IPS-18a (cell line): ENCODE measurements at regions not wholly inside any gene's neighbourhood (a gene's known extent, or its start where the extent isn't known, plus 50 kb on each side); places are given as distances from the start of the nearest gene placed in this dataset.

Experiments
- H3K27ac ChIP-seq: one replicate; pipeline ENCODE4 v1.5.1; 2013; ENCODE audit warnings: low read length
- H3K27me3 ChIP-seq: one replicate; pipeline ENCODE4 v1.6.1; 2013; ENCODE audit warnings: mild to moderate bottlenecking, low read length; ENCODE audit not compliant: control insufficient read depth, insufficient read depth
- H3K36me3 ChIP-seq: one replicate; pipeline ENCODE4 v1.6.1; 2013; ENCODE audit warnings: low read depth, low read length; ENCODE audit not compliant: control insufficient read depth
- H3K4me1 ChIP-seq: one replicate; pipeline ENCODE4 v1.6.1; 2013; ENCODE audit warnings: low read depth, low read length; ENCODE audit not compliant: control insufficient read depth
- H3K4me3 ChIP-seq: one replicate; pipeline ENCODE4 v1.5.1; 2013; ENCODE audit warnings: low read length
- H3K9ac ChIP-seq: one replicate; pipeline ENCODE4 v1.6.1; 2013; ENCODE audit warnings: mild to moderate bottlenecking, low read length, moderate library complexity
- H3K9me3 ChIP-seq: one replicate; pipeline ENCODE4 v1.6.1; 2013; ENCODE audit warnings: low read depth, low read length; ENCODE audit not compliant: control insufficient read depth

DNA sequence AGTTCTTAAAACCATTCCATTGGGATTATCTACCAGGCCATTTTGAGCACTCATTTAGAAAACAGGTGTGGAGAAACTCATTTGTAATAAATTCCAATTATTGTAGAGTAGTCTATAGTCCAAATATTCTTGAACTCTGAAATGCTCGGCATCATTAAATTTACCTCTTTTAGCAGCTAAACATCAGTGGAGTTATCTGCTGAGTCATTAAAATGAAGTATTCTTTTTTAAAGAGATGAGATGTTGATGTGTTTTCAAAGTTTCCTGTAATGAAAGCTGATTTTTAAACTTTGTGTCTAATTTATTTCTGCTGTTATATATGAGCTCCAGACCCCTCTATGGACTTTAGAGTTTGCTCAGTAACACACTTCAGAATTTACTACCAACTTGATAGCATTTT is 1635.2 kb downstream of the SUCLG1 start:
- Histone ChIP-seq H3K9ac (no peak overlapping the region), H3K4me3 (no peak overlapping the region), H3K27me3 (no peaks in the 10 kb centered on the region), H3K36me3 (no peaks in the 10 kb centered on the region), H3K4me1 (no peaks in the 10 kb centered on the region), H3K9me3 (no peaks in the 10 kb centered on the region), H3K27ac (no peak overlapping the region)

GRCh38 chr2:82819951-82820350 is 1639.1 kb downstream of the SUCLG1 start:
- Histone ChIP-seq H3K27ac (no peak overlapping the region), H3K4me3 (no peak overlapping the region), H3K9ac (no peak overlapping the region), H3K9me3 (no peaks in the 10 kb centered on the region), H3K36me3 (no peaks in the 10 kb centered on the region), H3K27me3 (no peaks in the 10 kb centered on the region), H3K4me1 (no peaks in the 10 kb centered on the region)

DNA sequence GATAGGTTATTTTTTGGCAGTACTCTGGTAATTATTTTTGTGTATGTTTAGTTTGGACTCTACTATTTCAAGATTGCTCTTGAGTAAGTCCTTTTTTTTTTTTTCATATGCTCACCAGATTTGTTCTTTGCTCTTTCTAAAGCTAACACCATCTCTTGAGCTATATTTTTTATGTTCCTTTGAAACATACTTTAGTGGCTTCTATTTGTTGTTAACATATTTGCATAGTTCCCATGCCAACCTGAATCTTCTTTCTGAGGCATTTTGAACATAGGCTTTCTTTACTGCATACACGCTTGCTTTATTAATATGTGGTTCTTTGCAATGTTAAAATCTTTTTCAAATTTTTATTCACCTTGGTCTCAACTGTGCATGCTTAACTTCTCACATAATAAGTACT is 1644.9 kb downstream of the SUCLG1 start:
- no peaks in the 10 kb centered on the region for H3K36me3 ChIP-seq
- no peaks in the 10 kb centered on the region for H3K27me3 ChIP-seq
- no peaks in the 10 kb centered on the region for H3K4me1 ChIP-seq
- no peak overlapping the region for H3K27ac ChIP-seq
- H3K9me3 ChIP-seq: no peaks in the 10 kb centered on the region
- H3K9ac ChIP-seq: no peak overlapping the region
- no peak overlapping the region for H3K4me3 ChIP-seq

DNA sequence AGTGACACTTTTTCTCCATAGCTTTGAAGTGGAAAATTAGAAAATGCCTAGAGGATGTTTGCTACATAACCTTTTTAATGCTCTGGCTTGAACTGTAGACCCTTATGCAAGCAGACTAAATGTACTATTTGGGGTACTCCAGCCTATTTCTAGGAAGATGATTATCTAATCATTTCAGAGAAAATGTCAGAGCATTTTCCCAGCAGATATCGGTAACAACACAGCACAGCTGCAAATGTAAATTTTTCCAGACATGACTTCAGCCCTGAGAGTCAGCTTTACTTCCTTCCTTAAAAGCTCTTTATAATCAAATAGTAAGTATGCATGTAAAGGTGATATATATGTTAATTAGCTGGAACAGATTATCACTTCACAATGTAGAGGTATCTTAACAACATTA is 1647.1 kb downstream of the SUCLG1 start:
- Histone ChIP-seq H3K9me3 (no peaks in the 10 kb centered on the region), H3K36me3 (no peaks in the 10 kb centered on the region), H3K9ac (no peak overlapping the region), H3K4me1 (no peaks in the 10 kb centered on the region), H3K27ac (no peak overlapping the region), H3K4me3 (no peak overlapping the region), H3K27me3 (no peaks in the 10 kb centered on the region)

DNA sequence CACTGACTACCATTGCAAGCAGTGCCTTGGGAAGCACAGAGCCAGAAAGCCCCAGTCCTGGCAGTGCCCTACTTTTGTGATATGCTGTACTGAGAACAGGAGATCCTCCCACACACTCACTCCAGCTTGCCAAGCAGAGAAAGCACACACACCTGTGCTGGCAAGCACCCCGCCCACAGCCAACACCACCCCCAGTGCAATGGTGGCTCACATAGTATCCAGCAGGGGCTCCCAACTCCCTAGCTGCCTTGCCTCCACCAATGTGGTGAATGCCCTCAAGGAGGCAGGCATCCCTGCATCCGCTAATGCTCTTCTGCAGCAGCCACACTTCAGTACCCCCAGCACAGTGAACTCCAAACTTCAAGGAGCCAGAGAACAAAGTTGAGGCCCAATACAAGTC is 1655.8 kb downstream of the SUCLG1 start:
- no peak overlapping the region for H3K9ac ChIP-seq
- H3K27me3 ChIP-seq: no peaks in the 10 kb centered on the region
- H3K4me3 ChIP-seq: no peak overlapping the region
- no peaks in the 10 kb centered on the region for H3K4me1 ChIP-seq
- no peak overlapping the region for H3K27ac ChIP-seq
- peaks cover 7% of the 10 kb centered on the region for H3K9me3 ChIP-seq
- H3K36me3 ChIP-seq: no peaks in the 10 kb centered on the region

- Histone ChIP-seq H3K9me3 (no peaks in the 10 kb centered on the region), H3K9ac (no peak overlapping the region), H3K27me3 (no peaks in the 10 kb centered on the region), H3K27ac (no peak overlapping the region), H3K36me3 (no peaks in the 10 kb centered on the region), H3K4me3 (no peak overlapping the region), H3K4me1 (no peaks in the 10 kb centered on the region)
Measured at GRCh38 chr2:82797469-82797868, 1661.6 kb downstream of the SUCLG1 start.

DNA sequence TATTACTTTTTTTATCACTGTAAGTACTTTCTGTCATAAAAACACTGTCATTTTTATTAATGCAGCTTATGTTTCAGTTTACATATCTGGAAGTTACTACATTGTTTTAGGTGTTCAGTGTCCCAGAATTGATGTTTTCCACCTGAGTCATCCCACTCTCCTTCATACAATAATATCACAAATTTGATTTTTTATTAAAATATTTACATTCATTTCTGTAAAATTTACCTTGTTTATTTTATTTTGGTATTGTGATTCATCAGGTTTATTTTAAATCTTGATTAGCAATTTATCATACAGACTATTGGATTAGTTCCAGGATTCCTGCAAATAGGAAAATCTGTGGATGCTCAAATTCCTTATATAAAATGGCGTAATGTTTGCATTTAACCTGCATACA is 1662.9 kb downstream of the SUCLG1 start:
- H3K36me3 ChIP-seq: no peaks in the 10 kb centered on the region
- no peaks in the 10 kb centered on the region for H3K9me3 ChIP-seq
- H3K9ac ChIP-seq: no peak overlapping the region
- H3K4me1 ChIP-seq: no peaks in the 10 kb centered on the region
- no peak overlapping the region for H3K4me3 ChIP-seq
- H3K27me3 ChIP-seq: no peaks in the 10 kb centered on the region
- no peak overlapping the region for H3K27ac ChIP-seq

DNA sequence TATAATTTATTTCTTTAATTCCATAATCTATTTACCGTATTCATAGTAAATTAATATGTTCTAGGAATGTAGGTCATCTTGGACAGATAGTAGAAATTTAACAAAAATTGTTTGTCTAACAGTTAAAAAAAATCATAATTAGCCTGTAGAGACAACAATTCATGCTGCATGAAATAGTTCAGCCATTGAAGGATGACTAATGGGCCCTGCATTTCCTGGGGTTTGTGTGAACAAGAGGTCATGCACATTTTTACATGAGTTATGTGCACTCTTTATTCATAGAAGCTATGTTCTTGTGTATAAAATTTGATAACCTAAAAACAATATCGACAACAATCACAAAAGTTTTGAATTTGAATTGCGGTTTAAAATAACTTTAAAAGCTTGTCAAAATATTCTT is 1663.6 kb downstream of the SUCLG1 start:
- Histone ChIP-seq H3K9ac (no peak overlapping the region), H3K4me3 (no peak overlapping the region), H3K27me3 (no peaks in the 10 kb centered on the region), H3K36me3 (no peaks in the 10 kb centered on the region), H3K9me3 (no peaks in the 10 kb centered on the region), H3K27ac (no peak overlapping the region), H3K4me1 (no peaks in the 10 kb centered on the region)

DNA sequence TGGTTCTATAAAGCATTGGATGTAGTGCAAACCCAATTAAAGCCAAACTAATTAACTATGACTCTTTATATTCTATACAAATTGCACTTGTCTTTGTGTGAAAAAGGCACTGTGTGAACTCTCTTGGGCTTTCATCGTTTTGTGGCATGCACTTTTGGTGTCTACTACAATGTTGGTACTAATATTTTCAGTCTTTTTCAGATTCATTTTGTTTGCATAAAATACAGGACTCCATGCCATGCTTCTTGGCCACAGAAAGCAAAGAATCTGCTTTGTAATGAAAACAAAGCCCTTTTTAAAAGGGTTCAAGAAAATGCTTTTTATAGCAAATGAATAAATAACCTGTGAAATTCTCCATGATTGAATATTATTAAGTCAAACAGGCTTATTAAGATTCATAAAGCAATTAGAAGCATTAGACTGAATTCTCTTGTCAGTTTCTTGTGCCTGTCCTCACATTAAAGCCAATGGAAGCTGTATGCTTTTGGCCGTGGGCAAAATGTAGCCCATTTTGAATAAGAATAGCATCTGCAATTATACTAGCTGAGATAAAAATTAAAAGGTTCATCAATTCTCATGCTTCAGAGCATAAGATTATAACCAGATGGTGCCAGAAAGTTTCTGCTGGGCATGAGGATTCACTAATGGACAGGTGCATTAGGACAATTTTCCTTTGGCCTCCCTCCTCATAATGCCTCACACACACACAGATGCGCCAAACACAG is 1665.2 kb downstream of the SUCLG1 start:
- no peak overlapping the region for H3K9ac ChIP-seq
- no peak overlapping the region for H3K4me3 ChIP-seq
- H3K36me3 ChIP-seq: no peaks in the 10 kb centered on the region
- H3K27me3 ChIP-seq: no peaks in the 10 kb centered on the region
- no peaks in the 10 kb centered on the region for H3K9me3 ChIP-seq
- H3K4me1 ChIP-seq: no peaks in the 10 kb centered on the region
- no peak overlapping the region for H3K27ac ChIP-seq

GRCh38 chr2:82792316-82792715 is 1666.8 kb downstream of the SUCLG1 start:
- no peak overlapping the region for H3K4me3 ChIP-seq
- no peak overlapping the region for H3K27ac ChIP-seq
- H3K9ac ChIP-seq: no peak overlapping the region
- no peaks in the 10 kb centered on the region for H3K36me3 ChIP-seq
- no peaks in the 10 kb centered on the region for H3K27me3 ChIP-seq
- H3K4me1 ChIP-seq: no peaks in the 10 kb centered on the region
- no peaks in the 10 kb centered on the region for H3K9me3 ChIP-seq

- H3K4me3 ChIP-seq: no peak overlapping the region
Measured at GRCh38 chr2:82790206-82791021, 1668.7 kb downstream of the SUCLG1 start.

DNA sequence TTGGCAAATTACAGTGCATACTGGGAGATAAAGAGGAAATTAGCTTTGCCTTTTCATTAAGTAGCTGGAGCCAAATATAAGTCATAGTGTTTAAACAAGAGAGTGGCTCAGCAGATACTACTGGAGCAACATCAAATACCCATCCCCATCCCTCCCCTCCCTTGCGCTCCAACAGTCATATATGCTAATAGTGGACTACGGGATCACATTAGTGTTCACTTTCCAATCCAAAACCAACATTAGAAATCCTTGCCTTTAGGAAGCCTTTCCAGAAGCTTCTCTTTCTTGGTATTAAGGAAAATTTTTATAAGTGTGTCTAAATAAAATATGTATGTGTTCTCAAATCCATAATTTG is 1669.3 kb downstream of the SUCLG1 start:
- no peak overlapping the region for H3K9ac ChIP-seq
- H3K27me3 ChIP-seq: no peaks in the 10 kb centered on the region
- H3K27ac ChIP-seq: no peak overlapping the region
- no peaks in the 10 kb centered on the region for H3K36me3 ChIP-seq
- H3K4me3 ChIP-seq: no peak overlapping the region
- H3K9me3 ChIP-seq: no peaks in the 10 kb centered on the region
- no peaks in the 10 kb centered on the region for H3K4me1 ChIP-seq

More at GRCh38 chr2:82790206-82791021, 1668.7 kb downstream of the SUCLG1 start:
- Histone ChIP-seq H3K4me1 (no peaks in the 10 kb centered on the region), H3K9me3 (no peaks in the 10 kb centered on the region), H3K27ac (no peak overlapping the region), H3K9ac (no peak overlapping the region), H3K36me3 (no peaks in the 10 kb centered on the region), H3K27me3 (no peaks in the 10 kb centered on the region)
